Endothelial cell of umbilical vein (primary cell): ENCODE measurements at regions not wholly inside any gene's neighbourhood (a gene's known extent, or its start where the extent isn't known, plus 50 kb on each side); places are given as distances from the start of the nearest gene placed in this dataset.

Experiments used
- BruUV-seq: library from RNA; stranded (reverse); fragments of 400-500 nt; replicated peaks from 2 replicates; lab custom pipeline; 2021; lab: Mats Ljungman, UMichigan
- CTCF ChIA-PET: fragments of 300-600, 350-600 bp; sonication (Branson Sonifier 250); formaldehyde crosslinking; loops from one replicate; lab custom pipeline; 2021; ENCODE audit warnings: antibody characterized with exemption, inconsistent platforms; lab: Charles Lee
- POLR2A ChIA-PET: fragments of 300-600, 350-600 bp; sonication (Branson Sonifier 250); formaldehyde crosslinking; loops from one replicate; lab custom pipeline; 2021; ENCODE audit warnings: antibody characterized with exemption, inconsistent platforms; lab: Charles Lee
- DNase-seq: peaks from one replicate; pipeline ENCODE4 v3.0.0-alpha.2; 2011; ENCODE audit warnings: low read depth, low spot score
- FAIRE-seq: peaks from 2 replicates; lab custom pipeline; 2011; peaks lifted over from hg19 to GRCh38; lab: Jason Lieb, UNC
- H2AFZ ChIP-seq: 2 replicates; pipeline ENCODE4 v1.6.0; 2012; ENCODE audit warnings: low read depth, low read length, control low read depth, inconsistent platforms
- H3K27ac ChIP-seq: 2 replicates; pipeline ENCODE4 v1.5.1; 2011; ENCODE audit warnings: low read depth, mild to moderate bottlenecking, control low read depth, low read length, moderate library complexity; ENCODE audit not compliant: insufficient read depth
- H3K27me3 ChIP-seq, 2 experiments: 2 replicates each; pipeline versions ENCODE4 v1.6.0 to v1.6.1; 2011; ENCODE audit warnings: low read length in 2 of 2, mixed read lengths in 1 of 2; ENCODE audit not compliant: control insufficient read depth in 2 of 2, insufficient read depth in 2 of 2
- H3K36me3 ChIP-seq, 2 experiments: 2 replicates in 1 of 2; 3 replicates in 1 of 2; pipeline ENCODE4 v1.5.1; 2011; ENCODE audit warnings: low read length in 2 of 2, mild to moderate bottlenecking in 1 of 2, moderate library complexity in 1 of 2; ENCODE audit not compliant: control insufficient read depth in 2 of 2, insufficient read depth in 2 of 2; ENCODE audit errors: extremely low read depth in 1 of 2
- H3K4me1 ChIP-seq: 3 replicates; pipeline ENCODE4 v1.5.1; 2011; ENCODE audit warnings: mild to moderate bottlenecking, low read length; ENCODE audit not compliant: control insufficient read depth, insufficient read depth; ENCODE audit errors: extremely low read depth
- H3K4me2 ChIP-seq: 2 replicates; pipeline ENCODE4 v1.6.1; 2011; ENCODE audit warnings: low read length, control low read depth, mixed read lengths; ENCODE audit not compliant: insufficient read depth
- H3K4me3 ChIP-seq, 3 experiments: fragments of 200-600 bp in 1 of 3; sonication (generic), shearing (Covaris generic) in 1 of 3; replicated peaks in 1 of 3; 2 replicates each; pipeline ENCODE4 v1.5.1; 2011 to 2016; ENCODE audit warnings: control low read depth in 3 of 3, low read length in 3 of 3, mild to moderate bottlenecking in 2 of 3, inconsistent platforms in 1 of 3, low read depth in 1 of 3, moderate library complexity in 1 of 3; ENCODE audit not compliant: insufficient read depth in 1 of 3
- H3K79me2 ChIP-seq: 2 replicates; pipeline ENCODE4 v1.6.0; 2012; ENCODE audit warnings: low read length, inconsistent platforms; ENCODE audit not compliant: control insufficient read depth, insufficient read depth
- H3K9ac ChIP-seq: replicated peaks from 2 replicates; pipeline ENCODE3; 2011; ENCODE audit warnings: low read length, control low read depth; ENCODE audit not compliant: insufficient read depth; ENCODE audit errors: extremely low read depth
- H3K9me1 ChIP-seq: replicated peaks from 3 replicates; pipeline ENCODE4 v1.6.0; 2011; ENCODE audit warnings: mild to moderate bottlenecking, low read length; ENCODE audit not compliant: control insufficient read depth, insufficient read depth; ENCODE audit errors: extremely low read depth
- H3K9me3 ChIP-seq: replicated peaks from 2 replicates; pipeline ENCODE4 v1.5.1; 2012; ENCODE audit warnings: low read length, inconsistent platforms; ENCODE audit not compliant: control insufficient read depth, insufficient read depth
- H4K20me1 ChIP-seq: replicated peaks from 2 replicates; pipeline ENCODE3; 2011; ENCODE audit warnings: mild to moderate bottlenecking, low read length; ENCODE audit not compliant: control insufficient read depth, insufficient read depth; ENCODE audit errors: extremely low read depth
- CTCF ChIP-seq, 2 donors: IDR thresholded peaks; 1 replicate in 1 of 2; 2 replicates in 1 of 2; pipeline ENCODE4 v1.5.1; 2011; ENCODE audit warnings: low read length in 2 of 2, mild to moderate bottlenecking in 2 of 2, moderate library complexity in 2 of 2, control low read depth in 1 of 2, inconsistent platforms in 1 of 2, low read depth in 1 of 2; ENCODE audit not compliant: insufficient read depth in 1 of 2; ENCODE audit errors: extremely low read depth in 1 of 2
- EZH2 ChIP-seq: IDR thresholded peaks from 2 replicates; pipeline ENCODE4 v1.6.1; 2012; ENCODE audit warnings: borderline replicate concordance, low read depth, mild to moderate bottlenecking, moderate library complexity, low read length, inconsistent platforms; ENCODE audit not compliant: severe bottlenecking
- FOS ChIP-seq: IDR thresholded peaks from 2 replicates; pipeline ENCODE4 v1.6.1; 2011; ENCODE audit warnings: mild to moderate bottlenecking, low read length, moderate library complexity, borderline replicate concordance; ENCODE audit not compliant: insufficient read depth
- GATA2 ChIP-seq: IDR thresholded peaks from 2 replicates; pipeline ENCODE4 v1.7.0; 2011; ENCODE audit warnings: low read depth, mild to moderate bottlenecking, moderate library complexity, mixed read lengths, low read length; ENCODE audit not compliant: insufficient read length, insufficient read depth
- MAX ChIP-seq: IDR thresholded peaks from 2 replicates; pipeline ENCODE4 v1.6.1; 2011; ENCODE audit not compliant: insufficient read depth, insufficient read length
- POLR2A ChIP-seq: IDR thresholded peaks from 2 replicates; pipeline ENCODE4 v1.6.1; 2012; ENCODE audit warnings: low read depth, mild to moderate bottlenecking, control low read depth, low read length
- POLR2AphosphoS5 ChIP-seq: IDR thresholded peaks from 2 replicates; pipeline ENCODE4 v1.6.1; 2012; ENCODE audit warnings: low read depth, mild to moderate bottlenecking, control low read depth, low read length, moderate library complexity; ENCODE audit not compliant: insufficient read depth
- dilution Hi-C: fragments of 300-500 bp; cut with MboI; formaldehyde crosslinking; loops from one replicate; pipeline ENCODE4 v1.15.0; 2019; ENCODE audit warnings: low sequenced_read_pairs; ENCODE audit not compliant: extremely low pct_ligation_motif_present
- intact Hi-C: fragments of 100-400 bp; cut with micrococcal nuclease; formaldehyde crosslinking; loops from one replicate; pipeline ENCODE4 v1.10.0; 2022

- no peak overlapping the region for H3K4me2 ChIP-seq
- BruUV-seq: no TSS peak
- no peaks in the 10 kb centered on the region for H3K36me3 ChIP-seq
- intact Hi-C loops: no loop called here
- no peak overlapping the region for H3K9ac ChIP-seq
- H3K9me3 ChIP-seq: no peaks in the 10 kb centered on the region
- POLR2A ChIA-PET: no interaction called here
- DNase-seq (no peak), FAIRE-seq (no peak)
- CTCF ChIA-PET: interaction anchor here (0.8 to 1.8 kb wide), 6 partner anchors 10 to 617 kb away, joined by 3 to 4 read pairs (median 4); no protein-coding TSS in a partner anchor
- no peak overlapping the region for H3K4me3 ChIP-seq
- peaks cover 34 to 51% of the 10 kb centered on the region in 2 experiments for H3K27me3 ChIP-seq
- no peak overlapping the region for H2AFZ ChIP-seq
- H3K9me1 ChIP-seq: no peaks in the 10 kb centered on the region
- TF ChIP-seq POLR2AphosphoS5 (no peak), POLR2A (no peak)
- H3K79me2 ChIP-seq: no peaks in the 10 kb centered on the region
- H3K27ac ChIP-seq: no peak overlapping the region
- H4K20me1 ChIP-seq: no peaks in the 10 kb centered on the region
- peaks cover 5% of the 10 kb centered on the region for H3K4me1 ChIP-seq
- dilution Hi-C loops: no loop called here
Observed at GRCh38 chr13:99898421-99898820, 73.1 kb downstream of the ZIC5 start.

GRCh38 chr13:99897076-99897440, 74.5 kb downstream of the ZIC5 start:
- no peaks in the 10 kb centered on the region for H4K20me1 ChIP-seq
- no peak overlapping the region for H3K4me3 ChIP-seq
- H3K9ac ChIP-seq: no peak overlapping the region
- H3K9me1 ChIP-seq: no peaks in the 10 kb centered on the region
- no TSS peak for BruUV-seq
- FAIRE-seq (no peak), DNase-seq (no peak)
- ChIA-PET POLR2A (interaction anchor here (0.6 kb wide), 2 partner anchors 18 to 21 kb away, joined by 5 to 7 read pairs; no protein-coding TSS in a partner anchor), CTCF (interaction anchor here (1.6 kb wide), 1 partner anchor 11 kb away, joined by 4 read pairs; no protein-coding TSS in a partner anchor)
- dilution Hi-C loops (no loop called here), intact Hi-C loops (no loop called here)
- no peak overlapping the region for H3K27ac ChIP-seq
- peaks cover 5% of the 10 kb centered on the region for H3K4me1 ChIP-seq
- H3K36me3 ChIP-seq: no peaks in the 10 kb centered on the region
- H3K79me2 ChIP-seq: no peaks in the 10 kb centered on the region
- H3K27me3 ChIP-seq: peaks cover 38 to 55% of the 10 kb centered on the region in 2 experiments
- TF ChIP-seq MAX: no peak
- no peak for TF ChIP-seq EZH2
- TF ChIP-seq CTCF (IDR thresholded peaks at IDR 0.05; ENCODE audit: extremely low read depth in 1 of 2, insufficient read depth in 1 of 2, low read depth in 1 of 2, low read length in 2 of 2): no peak
- TF ChIP-seq GATA2: no peak
- no peak for TF ChIP-seq FOS
- no peaks in the 10 kb centered on the region for H3K9me3 ChIP-seq
- H2AFZ ChIP-seq: no peak overlapping the region
- no peak overlapping the region for H3K4me2 ChIP-seq
